ENCODE measurements at regions not wholly inside any gene's neighbourhood (a gene's known extent, or its start where the extent isn't known, plus 50 kb on each side); places are given as distances from the start of the nearest gene placed in this dataset.
"Not testable (repeated sequence)": the region's sequence is repeated elsewhere in the genome, so short reads cannot be mapped to it uniquely, and the experiment has no call there.

GRCh38 chr6:131431718-131432117 lies 141.3 kb upstream of the ARG1 start:
- no peak for DNase-seq

GRCh38 chr6:131433927-131434326 lies 139.1 kb upstream of the ARG1 start:
- no peak for DNase-seq

GRCh38 chr6:131436358-131436757 lies 136.7 kb upstream of the ARG1 start:
- DNase-seq: no peak

GRCh38 chr6:131443014-131443413 lies 130.0 kb upstream of the ARG1 start:
- no peak for DNase-seq

- no peak for DNase-seq
These were observed 129.5 kb upstream of the ARG1 start for GRCh38 chr6:131443514-131443913.

GRCh38 chr6:131445356-131445755 lies 127.7 kb upstream of the ARG1 start:
- not testable (repeated sequence) for DNase-seq

- no peak for DNase-seq
These were observed 122.2 kb upstream of the ARG1 start for GRCh38 chr6:131450861-131451260.

- DNase-seq: no peak
These were observed 121.5 kb upstream of the ARG1 start for GRCh38 chr6:131451321-131452144.

- no peak for DNase-seq
These were observed 119.2 kb upstream of the ARG1 start for GRCh38 chr6:131453803-131454202.

- DNase-seq: no peak
These were observed 116.5 kb upstream of the ARG1 start for GRCh38 chr6:131456565-131456964.

- no peak for DNase-seq
These were observed 114.0 kb upstream of the ARG1 start for GRCh38 chr6:131459005-131459404.

GRCh38 chr6:131460614-131461000 lies 112.4 kb upstream of the ARG1 start:
- DNase-seq: no peak

GRCh38 chr6:131469130-131469529 lies 103.9 kb upstream of the ARG1 start:
- DNase-seq: no peak

GRCh38 chr6:131470534-131470933 lies 102.5 kb upstream of the ARG1 start:
- no peak for DNase-seq

GRCh38 chr6:131471331-131471730 lies 101.7 kb upstream of the ARG1 start:
- no peak for DNase-seq

GRCh38 chr6:131473303-131473702 lies 99.7 kb upstream of the ARG1 start:
- DNase-seq: not testable (repeated sequence)

- no peak for DNase-seq
These were observed 96.7 kb upstream of the ARG1 start for GRCh38 chr6:131476362-131476761.

GRCh38 chr6:131478740-131479211 lies 94.2 kb upstream of the ARG1 start:
- DNase-seq: not testable (repeated sequence)

GRCh38 chr6:131486608-131487007 lies 86.4 kb upstream of the ARG1 start:
- DNase-seq: no peak

GRCh38 chr6:131488780-131489179 lies 84.2 kb upstream of the ARG1 start:
- DNase-seq: no peak

- no peak for DNase-seq
These were observed 82.6 kb upstream of the ARG1 start for GRCh38 chr6:131490441-131490840.

GRCh38 chr6:131492932-131493573 lies 80.0 kb upstream of the ARG1 start:
- no peak for DNase-seq

GRCh38 chr6:131504387-131504786 lies 68.6 kb upstream of the ARG1 start:
- not testable (repeated sequence) for DNase-seq

- DNase-seq: no peak
These were observed 62.9 kb upstream of the ARG1 start for GRCh38 chr6:131510094-131510493.
